ENCODE measurements at regions not wholly inside any gene's neighbourhood (a gene's known extent, or its start where the extent isn't known, plus 50 kb on each side); places are given as distances from the start of the nearest gene placed in this dataset.

DNA sequence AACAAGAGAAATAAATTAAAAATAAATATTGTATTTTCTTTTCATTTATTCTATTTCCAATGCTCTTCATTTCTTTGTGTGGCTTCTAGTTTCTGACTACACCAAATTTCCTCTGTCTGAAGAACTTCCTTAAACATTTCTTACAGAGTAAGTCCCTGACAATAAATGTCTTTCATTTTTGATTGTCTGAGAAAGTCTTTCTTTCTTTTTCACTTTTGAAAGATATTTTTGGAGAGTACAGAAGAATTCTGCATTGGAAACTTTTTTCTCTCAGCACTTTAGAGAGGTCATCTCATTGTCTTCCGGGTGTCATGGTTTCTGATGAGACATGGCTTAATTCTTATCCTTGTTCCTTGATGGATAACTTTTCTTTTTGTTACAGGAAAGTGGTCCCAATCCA, 119.6 kb downstream of the MOBP start:
- Mint-ChIP-seq H3K36me3 (ENCODE audit: low read depth) (peaks cover 4% of the 10 kb centered on the region), H3K4me1 (no peaks in the 10 kb centered on the region), H3K9me3 (peaks cover 27% of the 10 kb centered on the region), H3K27ac (no peak overlapping the region), H3K4me3 (no peak overlapping the region), H3K27me3 (ENCODE audit: low read depth, poor library complexity) (peaks cover 3% of the 10 kb centered on the region)
- TF ChIP-seq, protein P1, sequence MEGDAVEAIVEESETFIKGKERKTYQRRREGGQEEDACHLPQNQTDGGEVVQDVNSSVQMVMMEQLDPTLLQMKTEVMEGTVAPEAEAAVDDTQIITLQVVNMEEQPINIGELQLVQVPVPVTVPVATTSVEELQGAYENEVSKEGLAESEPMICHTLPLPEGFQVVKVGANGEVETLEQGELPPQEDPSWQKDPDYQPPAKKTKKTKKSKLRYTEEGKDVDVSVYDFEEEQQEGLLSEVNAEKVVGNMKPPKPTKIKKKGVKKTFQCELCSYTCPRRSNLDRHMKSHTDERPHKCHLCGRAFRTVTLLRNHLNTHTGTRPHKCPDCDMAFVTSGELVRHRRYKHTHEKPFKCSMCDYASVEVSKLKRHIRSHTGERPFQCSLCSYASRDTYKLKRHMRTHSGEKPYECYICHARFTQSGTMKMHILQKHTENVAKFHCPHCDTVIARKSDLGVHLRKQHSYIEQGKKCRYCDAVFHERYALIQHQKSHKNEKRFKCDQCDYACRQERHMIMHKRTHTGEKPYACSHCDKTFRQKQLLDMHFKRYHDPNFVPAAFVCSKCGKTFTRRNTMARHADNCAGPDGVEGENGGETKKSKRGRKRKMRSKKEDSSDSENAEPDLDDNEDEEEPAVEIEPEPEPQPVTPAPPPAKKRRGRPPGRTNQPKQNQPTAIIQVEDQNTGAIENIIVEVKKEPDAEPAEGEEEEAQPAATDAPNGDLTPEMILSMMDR (IDR thresholded peaks at IDR 0.05) = no peak
- no peak for DNase-seq

DNA sequence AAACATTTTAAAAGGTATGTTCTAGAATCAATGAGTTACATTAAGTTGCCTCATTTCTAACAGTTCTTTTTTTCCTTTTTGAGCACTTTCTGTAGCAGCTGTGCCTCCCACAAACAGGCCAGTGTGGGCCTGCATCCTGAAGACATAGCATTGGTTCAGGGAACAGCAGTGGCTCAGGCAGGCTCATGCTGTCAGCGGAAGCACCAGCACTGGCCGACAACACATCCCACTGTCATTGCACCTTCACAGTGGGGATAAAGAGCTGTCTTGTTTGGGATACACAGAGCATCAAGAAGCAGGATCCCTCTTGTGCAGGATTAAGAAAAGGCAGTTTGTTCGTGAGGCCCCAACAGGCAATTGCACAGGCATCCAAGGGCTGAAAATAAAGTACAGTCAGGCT, 123.3 kb downstream of the MOBP start:
- peaks cover 5% of the 10 kb centered on the region for H3K9me3 Mint-ChIP-seq
- H3K4me3 Mint-ChIP-seq = no peak overlapping the region
- TF ChIP-seq, protein P1 (IDR thresholded peaks at IDR 0.05) = no peak
- peak overlapping the region; percentile 64 for H3K27ac Mint-ChIP-seq
- no peaks in the 10 kb centered on the region for H3K27me3 Mint-ChIP-seq (ENCODE audit: low read depth, poor library complexity)
- H3K36me3 Mint-ChIP-seq (ENCODE audit: low read depth) = no peaks in the 10 kb centered on the region
- DNase-seq = no peak
- H3K4me1 Mint-ChIP-seq = peaks cover 8% of the 10 kb centered on the region

DNA sequence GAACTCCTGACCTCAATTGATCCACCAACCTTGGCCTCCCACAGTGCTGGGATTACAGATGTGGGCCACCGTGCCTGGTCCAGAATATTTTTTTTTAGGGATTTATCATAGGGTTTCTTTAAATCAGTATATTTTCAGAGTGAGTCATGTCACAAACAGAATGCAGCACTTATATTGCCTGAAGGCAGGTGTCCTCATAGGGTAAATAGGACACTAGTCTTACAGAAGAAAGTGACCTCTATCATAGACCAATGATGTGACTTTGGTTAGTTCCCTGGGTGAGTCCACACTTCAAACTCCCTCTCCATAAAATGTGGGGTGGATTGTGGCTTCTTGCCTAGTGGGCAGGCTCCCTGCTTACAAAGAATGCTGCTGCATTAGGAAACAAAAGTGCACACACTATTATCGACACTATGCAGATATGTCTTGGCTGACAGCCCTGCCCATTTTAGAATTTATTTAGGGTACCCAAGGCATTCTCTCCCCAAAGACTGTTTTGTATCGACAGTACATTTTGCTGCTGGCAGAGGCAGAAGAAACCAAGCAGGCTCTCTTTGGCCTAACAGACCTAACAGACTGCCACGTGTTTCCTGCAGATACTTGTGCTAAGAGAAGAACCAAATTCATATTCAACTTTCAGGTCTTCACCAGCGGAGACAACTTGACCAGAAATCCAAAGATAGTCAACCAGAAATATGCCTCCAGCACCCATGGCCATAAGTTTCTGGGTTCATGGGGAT, 125.0 kb downstream of the MOBP start:
- TF ChIP-seq, protein P1 (IDR thresholded peaks at IDR 0.05) = no peak
- Mint-ChIP-seq H3K27me3 (ENCODE audit: low read depth, poor library complexity) (peaks cover 8% of the 10 kb centered on the region), H3K27ac (no peak overlapping the region), H3K4me1 (peaks cover 8% of the 10 kb centered on the region), H3K36me3 (ENCODE audit: low read depth) (no peaks in the 10 kb centered on the region), H3K4me3 (no peak overlapping the region), H3K9me3 (no peaks in the 10 kb centered on the region)
- DNase-seq = no peak

DNA sequence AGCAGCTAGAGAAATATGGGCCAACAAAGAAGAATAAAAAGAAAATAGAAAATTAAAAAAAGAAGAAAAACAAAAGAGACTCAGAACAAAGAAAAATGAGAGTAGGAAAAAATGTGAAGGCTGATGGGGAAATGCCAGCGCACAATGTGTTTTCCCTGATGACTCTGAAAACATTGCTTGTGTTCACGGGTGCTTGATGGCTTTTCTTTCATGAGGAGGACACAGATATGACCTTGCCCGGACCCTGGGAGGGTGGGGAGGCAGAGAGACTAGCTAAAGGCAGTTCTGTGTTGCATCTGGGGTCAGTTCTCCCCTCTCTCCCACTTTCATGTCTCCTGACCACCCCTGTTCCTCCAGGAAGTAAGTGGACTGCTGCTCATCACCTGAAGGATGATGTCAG, 125.9 kb downstream of the MOBP start:
- peaks cover 8% of the 10 kb centered on the region for H3K27me3 Mint-ChIP-seq (ENCODE audit: low read depth, poor library complexity)
- no peaks in the 10 kb centered on the region for H3K36me3 Mint-ChIP-seq (ENCODE audit: low read depth)
- no peak overlapping the region for H3K27ac Mint-ChIP-seq
- H3K9me3 Mint-ChIP-seq = no peaks in the 10 kb centered on the region
- DNase-seq = no peak
- no peak overlapping the region for H3K4me3 Mint-ChIP-seq
- H3K4me1 Mint-ChIP-seq = peaks cover 8% of the 10 kb centered on the region
- TF ChIP-seq, protein P1 (IDR thresholded peaks at IDR 0.05) = no peak

DNA sequence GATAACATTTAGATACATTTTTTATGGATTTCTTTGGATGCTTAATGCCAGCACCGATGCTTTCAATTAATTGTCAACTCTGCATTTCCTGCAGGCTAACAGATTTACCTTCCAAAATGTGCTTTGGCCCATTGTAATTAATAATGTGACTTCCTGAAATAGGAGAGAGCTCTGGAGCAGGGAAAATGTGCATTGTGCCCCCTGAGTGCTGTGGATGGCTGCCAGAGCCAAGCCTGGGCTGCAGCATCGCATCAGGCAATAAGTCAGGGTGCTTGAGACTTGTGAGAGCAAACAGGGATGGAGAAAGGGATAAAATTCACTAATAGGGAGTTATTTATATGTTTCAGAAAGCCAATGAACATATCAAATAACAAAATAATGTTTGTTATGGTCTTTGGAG, 133.8 kb downstream of the MOBP start:
- Mint-ChIP-seq H3K4me1 (no peaks in the 10 kb centered on the region), H3K27me3 (ENCODE audit: low read depth, poor library complexity) (peaks cover 8% of the 10 kb centered on the region), H3K9me3 (peaks cover 5% of the 10 kb centered on the region), H3K4me3 (no peak overlapping the region), H3K27ac (no peak overlapping the region), H3K36me3 (ENCODE audit: low read depth) (no peaks in the 10 kb centered on the region)
- DNase-seq = no peak
- TF ChIP-seq, protein P1 (IDR thresholded peaks at IDR 0.05) = no peak

DNA sequence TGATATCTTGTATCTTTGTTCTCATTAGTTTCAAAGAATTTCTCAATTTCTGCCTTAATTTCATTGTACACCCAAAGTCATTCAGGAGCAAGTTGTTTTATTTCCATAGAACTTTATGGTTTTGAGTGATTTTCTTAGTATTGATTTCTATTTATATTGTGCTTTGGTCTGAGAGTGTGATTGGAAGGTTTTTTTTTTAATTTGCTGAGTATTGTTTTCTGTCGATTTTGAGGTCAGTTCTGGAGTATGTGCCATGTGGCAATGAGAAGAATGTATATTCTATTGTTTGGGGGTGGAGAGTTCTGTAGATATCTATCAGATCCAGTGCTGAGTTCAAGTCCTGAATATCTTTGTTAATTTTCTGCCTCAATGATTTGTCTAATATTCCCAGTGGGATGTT, 138.4 kb downstream of the MOBP start:
- H3K27ac Mint-ChIP-seq = no peak overlapping the region
- peaks cover 9% of the 10 kb centered on the region for H3K9me3 Mint-ChIP-seq
- H3K4me3 Mint-ChIP-seq = no peak overlapping the region
- no peaks in the 10 kb centered on the region for H3K27me3 Mint-ChIP-seq (ENCODE audit: low read depth, poor library complexity)
- H3K4me1 Mint-ChIP-seq = no peaks in the 10 kb centered on the region
- no peak for DNase-seq
- TF ChIP-seq, protein P1 (IDR thresholded peaks at IDR 0.05) = no peak
- H3K36me3 Mint-ChIP-seq (ENCODE audit: low read depth) = no peaks in the 10 kb centered on the region

All from nephron progenitor cell (in vitro differentiated cells).